Motor neuron (in vitro differentiated cells): ENCODE measurements at regions not wholly inside any gene's neighbourhood (a gene's known extent, or its start where the extent isn't known, plus 50 kb on each side); places are given as distances from the start of the nearest gene placed in this dataset.
"Not testable (repeated sequence)": the region's sequence is repeated elsewhere in the genome, so short reads cannot be mapped to it uniquely, and the experiment has no call there.

Experiments
- ATAC-seq, 8 experiments: fragments of 200-7000 bp; cut with Tn5 transposase; replicated peaks in 6 of 8; 2 replicates each; pipeline ENCODE4 v1.8.0; 2021; ENCODE audit warnings: mild to moderate bottlenecking in 8 of 8, moderate library complexity in 8 of 8
- H3K27ac ChIP-seq, 2 donors: fragments of 250-450 bp; sonication (Bioruptor Pico); 2 replicates each; pipeline ENCODE4 v1.9.0; 2021; ENCODE audit warnings: antibody characterized with exemption in 2 of 2, mild to moderate bottlenecking in 2 of 2, moderate library complexity in 1 of 2
- H3K4me1 ChIP-seq, 2 donors: fragments of 250-450 bp; sonication (Bioruptor Pico); replicated peaks in 1 of 2; 2 replicates each; pipeline ENCODE4 v1.6.1; 2021; ENCODE audit warnings: antibody characterized with exemption in 2 of 2, mild to moderate bottlenecking in 2 of 2, moderate library complexity in 1 of 2
- H3K4me3 ChIP-seq, 5 donors: fragments of 250-450 bp; sonication (Bioruptor Pico); 2 replicates each; pipeline ENCODE4 v1.9.0; 2021; ENCODE audit warnings: antibody characterized with exemption in 5 of 5, mild to moderate bottlenecking in 5 of 5, moderate library complexity in 4 of 5
- WGBS, 10 experiments: fragments of 450-650 bp; shearing (Covaris generic); methylation state at CpG; one replicate each; pipeline ENCODE4 v1.0.0; 2022; 5-methylcytosine and 5-hydroxymethylcytosine counted together
- in situ Hi-C, 9 experiments: fragments of 400-800 bp; cut with MboI; loops; one replicate each; pipeline ENCODE4 v1.15.0; 2021; ENCODE audit warnings: low sequenced_read_pairs in 9 of 9, low pct_unique_long_range_greater_than_20kb in 2 of 9; ENCODE audit not compliant: unreplicated experiment in 9 of 9

GRCh38 chr12:114616081-114616480 lies 67.9 kb downstream of the TBX3 start:
- Histone ChIP-seq H3K4me3 (no peak overlapping the region), H3K4me1 (no peaks in the 10 kb centered on the region), H3K27ac (no peak overlapping the region)
- WGBS, 10 experiments, result 20 to 100% (median 76%) methylated on average over 1 to 7 of the region's 7 CpGs; no CpG with 5 or more reads in 3 of the 10 experiments
- no peak for ATAC-seq
- in situ Hi-C loops, result no loop called here

GRCh38 chr12:114614040-114614439 lies 69.9 kb downstream of the TBX3 start:
- 5 to 58% (median 50%) methylated on average over 1 to 3 of the region's 3 CpGs; no CpG with 5 or more reads in 1 of the 10 experiments for WGBS, 10 experiments
- H3K4me3 ChIP-seq, result no peak overlapping the region
- no peak overlapping the region for H3K27ac ChIP-seq
- in situ Hi-C loops, result no loop called here
- H3K4me1 ChIP-seq, result no peaks in the 10 kb centered on the region
- ATAC-seq, result no peak

- ATAC-seq, result no peak
- H3K4me1 ChIP-seq, result no peaks in the 10 kb centered on the region
- no peak overlapping the region for H3K27ac ChIP-seq
- no peak overlapping the region for H3K4me3 ChIP-seq
- WGBS, 10 experiments, result 40 to 100% (median 78%) methylated on average over 1 to 4 of the region's 6 CpGs; no CpG with 5 or more reads in 2 of the 10 experiments
- in situ Hi-C loops, result no loop called here
Observed at GRCh38 chr12:114612062-114612461, 71.9 kb downstream of the TBX3 start.

- WGBS, 10 experiments, result 56 to 90% (median 81%) methylated on average over 1 to 5 of the region's 8 CpGs; no CpG with 5 or more reads in 2 of the 10 experiments
- H3K4me3 ChIP-seq, result no peak overlapping the region
- no peak overlapping the region for H3K27ac ChIP-seq
- H3K4me1 ChIP-seq, result no peaks in the 10 kb centered on the region
- no peak for ATAC-seq
- in situ Hi-C loops, result no loop called here
Observed at GRCh38 chr12:114611145-114612018, 72.6 kb downstream of the TBX3 start.

GRCh38 chr12:114608509-114608908 lies 75.5 kb downstream of the TBX3 start:
- H3K4me1 ChIP-seq, result no peaks in the 10 kb centered on the region
- in situ Hi-C loops, result no loop called here
- 4 to 77% (median 49%) methylated on average over 1 to 3 of the region's 3 CpGs for WGBS, 10 experiments
- no peak for ATAC-seq
- H3K4me3 ChIP-seq, result no peak overlapping the region
- H3K27ac ChIP-seq, result no peak overlapping the region

- H3K4me3 ChIP-seq, result no peak overlapping the region
- ATAC-seq, result no peak
- in situ Hi-C loops, result no loop called here
- no peaks in the 10 kb centered on the region for H3K4me1 ChIP-seq
- 0 to 100% (median 70%) methylated on average over 1 to 3 of the region's 3 CpGs; no CpG with 5 or more reads in 2 of the 10 experiments for whole genome bisulfite sequencing, 10 experiments
- no peak overlapping the region for H3K27ac ChIP-seq
Observed at GRCh38 chr12:114605918-114606317, 78.1 kb downstream of the TBX3 start.

GRCh38 chr12:114604606-114605005 lies 79.4 kb downstream of the TBX3 start:
- in situ Hi-C loops, result no loop called here
- no peak for ATAC-seq
- 19 to 51% (median 45%) methylated on average over 2 to 5 of the region's 5 CpGs; no CpG with 5 or more reads in 4 of the 10 experiments for WGBS, 10 experiments

GRCh38 chr12:114600584-114600983 lies 83.4 kb downstream of the TBX3 start:
- ATAC-seq, in situ Hi-C loops, H3K4me1 ChIP-seq, H3K4me3 ChIP-seq, H3K27ac ChIP-seq: not testable (repeated sequence)
- whole genome bisulfite sequencing, 10 experiments, result 7 to 100% (median 92%) methylated on average over 1 to 2 of the region's 2 CpGs; no CpG with 5 or more reads in 3 of the 10 experiments

More at GRCh38 chr12:114604606-114605005, 79.4 kb downstream of the TBX3 start:
- Histone ChIP-seq H3K4me3 (no peak overlapping the region), H3K27ac (no peak overlapping the region), H3K4me1 (no peaks in the 10 kb centered on the region)

- peak in 3 of 8 experiments; percentile 73 to 97 (median 88) for ATAC-seq
- WGBS, 10 experiments, result 0 to 10% (median 0%) methylated on average over 1 to 2 of the region's 2 CpGs; no CpG with 5 or more reads in 1 of the 10 experiments
- in situ Hi-C loops, result no loop called here
- H3K4me3 ChIP-seq, result no peak overlapping the region
- H3K27ac ChIP-seq, result no peak overlapping the region
- H3K4me1 ChIP-seq, result no peaks in the 10 kb centered on the region
Observed at GRCh38 chr12:114598111-114598510, 85.9 kb downstream of the TBX3 start.

GRCh38 chr12:114592946-114593345 lies 91.0 kb downstream of the TBX3 start:
- no peak overlapping the region for H3K27ac ChIP-seq
- H3K4me3 ChIP-seq, result no peak overlapping the region
- in situ Hi-C loops, result no loop called here
- ATAC-seq, result no peak
- H3K4me1 ChIP-seq, result no peaks in the 10 kb centered on the region

- Histone ChIP-seq H3K27ac (no peak overlapping the region), H3K4me1 (no peaks in the 10 kb centered on the region), H3K4me3 (no peak overlapping the region)
- no peak for ATAC-seq
- in situ Hi-C loops, result no loop called here
- WGBS, 10 experiments, result 14 to 94% (median 48%) methylated on average over 1 to 6 of the region's 7 CpGs; no CpG with 5 or more reads in 1 of the 10 experiments
Observed at GRCh38 chr12:114588061-114588460, 95.9 kb downstream of the TBX3 start.

- in situ Hi-C loops, result no loop called here
- H3K4me3 ChIP-seq, result no peak overlapping the region
- no peaks in the 10 kb centered on the region for H3K4me1 ChIP-seq
- WGBS, 10 experiments, result 8 to 83% (median 55%) methylated on average over 1 to 2 of the region's 2 CpGs
- H3K27ac ChIP-seq, result no peak overlapping the region
- no peak for ATAC-seq
Observed at GRCh38 chr12:114580306-114580705, 103.7 kb downstream of the TBX3 start.

GRCh38 chr12:114579389-114579788 lies 104.6 kb downstream of the TBX3 start:
- 0 to 100% (median 60%) methylated on average over 1 of the region's 1 CpG; no CpG with 5 or more reads in 3 of the 10 experiments for WGBS, 10 experiments
- no peak overlapping the region for H3K27ac ChIP-seq
- H3K4me3 ChIP-seq, result no peak overlapping the region
- no peak for ATAC-seq
- no peaks in the 10 kb centered on the region for H3K4me1 ChIP-seq
- in situ Hi-C loops, result no loop called here

GRCh38 chr12:114562654-114563053 lies 121.3 kb downstream of the TBX3 start:
- Histone ChIP-seq H3K4me1 (no peaks in the 10 kb centered on the region), H3K27ac (no peak overlapping the region), H3K4me3 (no peak overlapping the region)
- WGBS, 10 experiments, result 10 to 80% (median 20%) methylated on average over 1 to 2 of the region's 2 CpGs; no CpG with 5 or more reads in 7 of the 10 experiments
- ATAC-seq, result no peak
- in situ Hi-C loops, result no loop called here
